Peyer's patch (tissue), 4 donors: ENCODE measurements at regions not wholly inside any gene's neighbourhood (a gene's known extent, or its start where the extent isn't known, plus 50 kb on each side); places are given as distances from the start of the nearest gene placed in this dataset.

Experiments used
- POLR2A ChIP-seq, 2 donors: fragments of 450-650 bp; IDR thresholded peaks; one replicate each; pipeline ENCODE4 v1.5.1; 2017; ENCODE audit warnings: antibody characterized with exemption in 2 of 2, mild to moderate bottlenecking in 2 of 2, moderate library complexity in 2 of 2
- TF ChIP-seq, protein P1 (sequence below), 6 experiments: fragments of 450-650 bp in 4 of 6; fragments of 200-600 bp in 2 of 6; sonication (generic) in 1 of 6; IDR thresholded peaks; one replicate each; pipeline ENCODE4 v1.5.1; 2017 to 2019; ENCODE audit warnings: antibody characterized with exemption in 6 of 6, mild to moderate bottlenecking in 3 of 6, moderate library complexity in 1 of 6

- TF ChIP-seq POLR2A (IDR thresholded peaks at IDR 0.05): no peak
- TF ChIP-seq, protein P1, sequence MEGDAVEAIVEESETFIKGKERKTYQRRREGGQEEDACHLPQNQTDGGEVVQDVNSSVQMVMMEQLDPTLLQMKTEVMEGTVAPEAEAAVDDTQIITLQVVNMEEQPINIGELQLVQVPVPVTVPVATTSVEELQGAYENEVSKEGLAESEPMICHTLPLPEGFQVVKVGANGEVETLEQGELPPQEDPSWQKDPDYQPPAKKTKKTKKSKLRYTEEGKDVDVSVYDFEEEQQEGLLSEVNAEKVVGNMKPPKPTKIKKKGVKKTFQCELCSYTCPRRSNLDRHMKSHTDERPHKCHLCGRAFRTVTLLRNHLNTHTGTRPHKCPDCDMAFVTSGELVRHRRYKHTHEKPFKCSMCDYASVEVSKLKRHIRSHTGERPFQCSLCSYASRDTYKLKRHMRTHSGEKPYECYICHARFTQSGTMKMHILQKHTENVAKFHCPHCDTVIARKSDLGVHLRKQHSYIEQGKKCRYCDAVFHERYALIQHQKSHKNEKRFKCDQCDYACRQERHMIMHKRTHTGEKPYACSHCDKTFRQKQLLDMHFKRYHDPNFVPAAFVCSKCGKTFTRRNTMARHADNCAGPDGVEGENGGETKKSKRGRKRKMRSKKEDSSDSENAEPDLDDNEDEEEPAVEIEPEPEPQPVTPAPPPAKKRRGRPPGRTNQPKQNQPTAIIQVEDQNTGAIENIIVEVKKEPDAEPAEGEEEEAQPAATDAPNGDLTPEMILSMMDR (IDR thresholded peaks at IDR 0.05): no peak
These were observed 172.6 kb upstream of the SP8 start for GRCh38 chr7:20959281-20959680.
